Retinal pigment epithelial cell (primary cell): ENCODE measurements at regions not wholly inside any gene's neighbourhood (a gene's known extent, or its start where the extent isn't known, plus 50 kb on each side); places are given as distances from the start of the nearest gene placed in this dataset.
A peak's percentile ranks its signal among the peaks of the same experiment; 100 is the strongest.

Experiments
- DNase-seq: peaks from one replicate; pipeline ENCODE4 v3.0.0-alpha.2; 2010; ENCODE audit warnings: low read depth
- H3K4me3 ChIP-seq: 2 replicates; pipeline ENCODE4 v1.5.1; 2011; ENCODE audit warnings: mild to moderate bottlenecking, low read length, control low read depth, moderate library complexity
- TF ChIP-seq, protein P1 (sequence below): conservative IDR thresholded peaks from 2 replicates; pipeline ENCODE4 v1.5.1; 2011; ENCODE audit warnings: low read depth, low read length, control low read depth, inconsistent platforms

DNA sequence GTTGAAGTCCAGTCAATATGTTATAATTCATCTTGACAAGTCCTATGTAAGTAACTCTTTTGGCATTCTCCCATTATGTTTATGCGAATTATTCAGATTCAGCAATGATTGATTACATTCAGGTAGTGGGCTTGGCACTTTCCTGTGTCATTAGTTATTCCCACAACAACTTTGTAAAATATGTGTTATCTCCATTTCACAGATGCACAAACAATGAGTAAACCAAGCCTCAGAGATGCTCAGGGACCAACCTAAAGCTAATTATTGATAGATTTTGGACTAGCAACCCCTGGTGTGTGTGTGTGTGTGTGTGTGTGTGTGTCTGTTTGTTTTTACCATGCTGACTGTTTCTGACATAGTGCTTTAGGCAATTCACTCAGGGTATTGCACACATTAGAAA, 371.1 kb upstream of the C1orf87 start:
- no peak for DNase-seq
- TF ChIP-seq, protein P1, sequence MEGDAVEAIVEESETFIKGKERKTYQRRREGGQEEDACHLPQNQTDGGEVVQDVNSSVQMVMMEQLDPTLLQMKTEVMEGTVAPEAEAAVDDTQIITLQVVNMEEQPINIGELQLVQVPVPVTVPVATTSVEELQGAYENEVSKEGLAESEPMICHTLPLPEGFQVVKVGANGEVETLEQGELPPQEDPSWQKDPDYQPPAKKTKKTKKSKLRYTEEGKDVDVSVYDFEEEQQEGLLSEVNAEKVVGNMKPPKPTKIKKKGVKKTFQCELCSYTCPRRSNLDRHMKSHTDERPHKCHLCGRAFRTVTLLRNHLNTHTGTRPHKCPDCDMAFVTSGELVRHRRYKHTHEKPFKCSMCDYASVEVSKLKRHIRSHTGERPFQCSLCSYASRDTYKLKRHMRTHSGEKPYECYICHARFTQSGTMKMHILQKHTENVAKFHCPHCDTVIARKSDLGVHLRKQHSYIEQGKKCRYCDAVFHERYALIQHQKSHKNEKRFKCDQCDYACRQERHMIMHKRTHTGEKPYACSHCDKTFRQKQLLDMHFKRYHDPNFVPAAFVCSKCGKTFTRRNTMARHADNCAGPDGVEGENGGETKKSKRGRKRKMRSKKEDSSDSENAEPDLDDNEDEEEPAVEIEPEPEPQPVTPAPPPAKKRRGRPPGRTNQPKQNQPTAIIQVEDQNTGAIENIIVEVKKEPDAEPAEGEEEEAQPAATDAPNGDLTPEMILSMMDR, result no peak
- H3K4me3 ChIP-seq, result no peak overlapping the region

- DNase-seq, result no peak
- TF ChIP-seq, protein P1, result no peak
- no peak overlapping the region for H3K4me3 ChIP-seq
Observed at GRCh38 chr1:60436186-60436585, 362.6 kb upstream of the C1orf87 start.

DNA sequence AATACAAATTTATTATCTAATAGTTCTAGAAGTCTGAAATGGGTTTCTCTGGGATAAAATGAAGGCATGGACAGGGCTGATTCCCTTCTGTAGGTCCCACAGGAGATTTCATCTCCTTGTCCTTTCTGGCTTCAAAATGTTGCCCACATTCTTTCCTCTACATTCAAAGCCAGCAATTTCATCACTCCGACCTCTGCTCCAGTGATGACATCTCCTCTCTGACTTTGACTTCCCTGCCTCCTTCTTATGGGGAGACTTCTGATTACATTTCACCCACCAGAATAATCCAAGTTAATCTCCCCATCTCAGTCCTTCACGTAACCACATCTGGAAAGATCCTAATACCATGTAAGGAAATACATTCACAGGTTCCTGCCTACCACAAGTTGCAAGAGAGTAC, 358.0 kb upstream of the C1orf87 start:
- H3K4me3 ChIP-seq, result no peak overlapping the region
- TF ChIP-seq, protein P1, result no peak
- no peak for DNase-seq

DNA sequence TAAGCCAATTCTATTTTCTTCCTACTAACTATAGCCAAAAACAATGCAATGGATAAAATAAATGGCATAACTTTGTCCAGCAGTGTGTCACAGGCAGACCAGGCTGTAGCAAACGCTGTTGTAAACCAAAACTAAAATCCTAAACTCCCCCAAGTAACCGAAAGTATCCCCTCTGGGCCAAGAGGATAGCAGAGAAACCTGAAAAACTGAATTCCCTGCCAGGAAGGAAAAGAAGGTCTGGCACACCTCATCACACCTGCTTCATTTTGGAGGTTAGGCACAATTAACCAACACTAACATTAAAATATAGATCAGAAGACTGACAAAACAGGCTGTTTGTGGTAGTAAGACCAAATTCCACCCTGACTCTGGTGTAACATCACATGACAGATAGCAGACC, 356.8 kb upstream of the C1orf87 start:
- DNase-seq, result no peak
- TF ChIP-seq, protein P1, result no peak
- no peak overlapping the region for H3K4me3 ChIP-seq

- no peak overlapping the region for H3K4me3 ChIP-seq
- DNase-seq, result no peak
- TF ChIP-seq, protein P1, result no peak
Observed at GRCh38 chr1:60428127-60428526, 354.6 kb upstream of the C1orf87 start.

GRCh38 chr1:60427701-60428100, 354.1 kb upstream of the C1orf87 start:
- no peak for DNase-seq
- TF ChIP-seq, protein P1, result no peak
- no peak overlapping the region for H3K4me3 ChIP-seq

GRCh38 chr1:60427194-60427593, 353.6 kb upstream of the C1orf87 start:
- TF ChIP-seq, protein P1, result no peak
- no peak overlapping the region for H3K4me3 ChIP-seq
- peak; percentile 40 for DNase-seq
